GM12878 (cell line): ENCODE measurements at regions not wholly inside any gene's neighbourhood (a gene's known extent, or its start where the extent isn't known, plus 50 kb on each side); places are given as distances from the start of the nearest gene placed in this dataset.

Experiments
- ATAC-seq: fragments of 200-7000 bp; cut with Tn5 transposase; 3 replicates; pipeline ENCODE4 v1.9.1; 2020; ENCODE audit warnings: mild to moderate bottlenecking, moderate library complexity
- BruUV-seq: library from RNA; stranded (reverse); fragments of 400-500 nt; replicated peaks from 2 replicates; lab custom pipeline; 2021; lab: Mats Ljungman, UMichigan
- CTCF ChIA-PET: fragments of 300-600 bp; sonication (Branson Sonifier 250); formaldehyde crosslinking; extraction: SDS; loops from one replicate; lab custom pipeline; 2021; ENCODE audit warnings: inconsistent platforms; lab: Yijun Ruan, JAX
- POLR2A ChIA-PET: fragments of 350-600 bp; formaldehyde crosslinking; extraction: SDS; loops from one replicate; lab custom pipeline; 2021; ENCODE audit warnings: inconsistent platforms; lab: Charles Lee
- RAD21 ChIA-PET: fragments of 300-600 bp; sonication (Branson Sonifier 250); formaldehyde crosslinking; loops from one replicate; lab custom pipeline; 2023; ENCODE audit warnings: antibody characterized with exemption; ENCODE audit not compliant: unreplicated experiment; lab: Charles Lee
- SMC1A ChIA-PET: fragments of 300-600 bp; sonication (Branson Sonifier 250); formaldehyde crosslinking; loops from one replicate; lab custom pipeline; 2023; ENCODE audit not compliant: unreplicated experiment, uncharacterized antibody; lab: Charles Lee
- DNase-seq: peaks from one replicate; pipeline ENCODE4 v3.0.0-alpha.2; 2011; ENCODE audit warnings: low read depth, low spot score
- FAIRE-seq: peaks from 3 replicates; lab custom pipeline; 2011; peaks lifted over from hg19 to GRCh38; lab: Jason Lieb, UNC
- H2AFZ ChIP-seq: 2 replicates; pipeline ENCODE4 v1.6.0; 2011; ENCODE audit warnings: low read depth, low read length, control low read depth; ENCODE audit not compliant: control insufficient read depth
- H3K27ac ChIP-seq: 2 replicates; pipeline ENCODE4 v1.5.1; 2011; ENCODE audit warnings: control low read depth; ENCODE audit not compliant: control insufficient read depth, insufficient read depth
- H3K27me3 ChIP-seq, 2 experiments: replicated peaks in 1 of 2; 2 replicates each; pipeline versions ENCODE4 v1.6.0 to v1.6.1; 2011; ENCODE audit warnings: low read length in 1 of 2; ENCODE audit not compliant: control insufficient read depth in 2 of 2, insufficient read depth in 2 of 2
- H3K36me3 ChIP-seq, 2 experiments: 2 replicates each; pipeline ENCODE4 v1.5.1; 2011; ENCODE audit warnings: low read length in 1 of 2; ENCODE audit not compliant: control insufficient read depth in 2 of 2, insufficient read depth in 2 of 2
- H3K4me1 ChIP-seq: 2 replicates; pipeline ENCODE4 v1.6.1; 2011; ENCODE audit warnings: mild to moderate bottlenecking, low read length, moderate library complexity, mixed read lengths; ENCODE audit not compliant: control insufficient read depth, insufficient read depth
- H3K4me2 ChIP-seq: 2 replicates; pipeline ENCODE4 v1.6.0; 2011; ENCODE audit warnings: control low read depth; ENCODE audit not compliant: control insufficient read depth, insufficient read depth
- H3K4me3 ChIP-seq: fragments of 200-600 bp; sonication (generic); 2 replicates; pipeline ENCODE4 v1.5.1; 2016
- H3K79me2 ChIP-seq: 2 replicates; pipeline ENCODE4 v1.6.0; 2011; ENCODE audit warnings: low read length; ENCODE audit not compliant: control insufficient read depth, insufficient read depth
- H3K9ac ChIP-seq: 2 replicates; pipeline ENCODE4 v1.8.0; 2011; ENCODE audit warnings: low read length, control low read depth, mixed read lengths; ENCODE audit not compliant: control insufficient read depth, insufficient read depth
- H3K9me3 ChIP-seq: replicated peaks from 3 replicates; pipeline ENCODE4 v1.5.1; 2011; ENCODE audit warnings: mild to moderate bottlenecking, low read length; ENCODE audit not compliant: control insufficient read depth, insufficient read depth
- H4K20me1 ChIP-seq: 2 replicates; pipeline ENCODE4 v1.6.0; 2011; ENCODE audit not compliant: control insufficient read depth, insufficient read depth
- KAT2A ChIP-seq: conservative IDR thresholded peaks from 2 replicates; pipeline ENCODE4 v1.6.1; 2011; ENCODE audit warnings: low read depth, low read length; ENCODE audit not compliant: control insufficient read depth
- KLF5 ChIP-seq: fragments of 450-650 bp; IDR thresholded peaks from 2 replicates; pipeline ENCODE4 v1.6.1; 2014; ENCODE audit warnings: mild to moderate bottlenecking; ENCODE audit not compliant: partially characterized antibody
- SREBF1 ChIP-seq: IDR thresholded peaks from 2 replicates; pipeline ENCODE4 v1.6.1; 2012; ENCODE audit warnings: mild to moderate bottlenecking, low read length
- STAT1 ChIP-seq: fragments of 450-650 bp; conservative IDR thresholded peaks from 2 replicates; pipeline ENCODE4 v1.6.1; 2014; ENCODE audit warnings: antibody characterized with exemption, mild to moderate bottlenecking
- TCF3 ChIP-seq: IDR thresholded peaks from 2 replicates; pipeline ENCODE4 v1.6.1; 2012; ENCODE audit warnings: low read depth, mild to moderate bottlenecking, low read length, borderline replicate concordance; ENCODE audit not compliant: insufficient read depth
- YBX1 ChIP-seq: fragments of 450-650 bp; IDR thresholded peaks from 2 replicates; pipeline ENCODE4 v1.6.1; 2016; ENCODE audit warnings: antibody characterized with exemption
- YY1 ChIP-seq: IDR thresholded peaks from 2 replicates; pipeline ENCODE4 v1.6.1; 2011; ENCODE audit warnings: low read depth, mild to moderate bottlenecking, low read length
- WGBS: methylation state at CpG from one replicate; pipeline ENCODE4 v1.1.6; 2016; ENCODE audit warnings: low lambda C conversion rate; ENCODE audit not compliant: insufficient replicate concordance, insufficient coverage; ENCODE audit errors: missing lambda C conversion rate; 5-methylcytosine and 5-hydroxymethylcytosine counted together
- in situ Hi-C: fragments of 300-500 bp; cut with MboI; formaldehyde crosslinking; loops from 9 replicates; pipeline ENCODE4 v1.14.3; 2018; ENCODE audit warnings: mixed read lengths
- intact Hi-C: fragments of 100-400 bp; cut with micrococcal nuclease; formaldehyde crosslinking; loops from one replicate; pipeline ENCODE4 v1.14.2; 2022; ENCODE audit not compliant: unreplicated experiment
- TF ChIP-seq, protein P1 (sequence below): IDR thresholded peaks from 2 replicates; pipeline ENCODE4 v1.6.1; 2012; ENCODE audit warnings: low read depth, low read length, improper control_type of control experiment
- TF ChIP-seq, protein P2 (sequence below): IDR thresholded peaks from 2 replicates; pipeline ENCODE4 v1.6.1; 2012; ENCODE audit warnings: low read length, inconsistent platforms

DNA sequence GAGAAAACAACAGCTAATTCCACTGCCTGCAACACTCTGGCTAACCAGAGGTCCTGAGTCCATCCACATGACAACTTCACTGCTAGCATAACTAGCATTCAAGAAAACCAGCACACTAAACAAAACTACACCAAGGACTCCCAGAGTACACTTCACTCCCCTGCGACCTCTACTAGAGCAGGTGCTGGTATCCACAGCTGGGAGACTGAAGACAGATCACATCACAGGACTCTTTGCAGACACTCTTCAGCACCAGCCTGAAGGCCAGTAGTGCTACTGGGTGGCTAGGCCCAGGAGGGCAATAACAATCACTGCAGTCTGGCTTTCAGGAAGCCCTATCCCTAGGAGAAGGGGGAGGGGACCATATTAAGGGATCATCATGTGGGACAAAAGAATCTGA is 54.4 kb upstream of the MYB start:
- in situ Hi-C loops = no loop called here
- CTCF ChIA-PET = interaction anchor here (0.8 to 3.4 kb wide), 7 partner anchors 9 to 298 kb away, joined by 3 to 21 read pairs (median 6); no protein-coding TSS in a partner anchor
- H4K20me1 ChIP-seq = no peaks in the 10 kb centered on the region
- no peaks in the 10 kb centered on the region for H3K27me3 ChIP-seq
- H2AFZ ChIP-seq = no peak overlapping the region
- no peak for FAIRE-seq
- no TSS peak for BruUV-seq
- H3K4me2 ChIP-seq = no peak overlapping the region
- ATAC-seq = no peak
- H3K36me3 ChIP-seq = no peaks in the 10 kb centered on the region
- H3K4me1 ChIP-seq = peaks cover 8% of the 10 kb centered on the region
- WGBS = 87% methylated on average over 1 of the region's 1 CpG
- H3K9ac ChIP-seq = no peak overlapping the region
- no peak overlapping the region for H3K4me3 ChIP-seq
- RAD21 ChIA-PET = interaction anchor here (1.2 to 1.5 kb wide), 3 partner anchors 12 to 41 kb away, joined by 3 to 5 read pairs (median 4); no protein-coding TSS in a partner anchor
- no peak overlapping the region for H3K27ac ChIP-seq
- no peak for TF ChIP-seq STAT1
- TF ChIP-seq, all 136 proteins: peak for 0
- POLR2A ChIA-PET = interaction anchor here (0.8 kb wide), 1 partner anchor 33 kb away, joined by 3 read pairs; no protein-coding TSS in a partner anchor
- Histone ChIP-seq H3K79me2 (no peaks in the 10 kb centered on the region), H3K9me3 (no peaks in the 10 kb centered on the region)
- no peak for DNase-seq
- SMC1A ChIA-PET = interaction anchor here (1.2 to 7.3 kb wide), 9 partner anchors 7 to 123 kb away, joined by 3 to 56 read pairs (median 12); no protein-coding TSS in a partner anchor
- intact Hi-C loops = no loop called here

GRCh38 chr6:135126034-135126433 is 55.1 kb upstream of the MYB start:
- Histone ChIP-seq H3K9ac (no peak overlapping the region), H3K79me2 (no peaks in the 10 kb centered on the region), H3K27me3 (no peaks in the 10 kb centered on the region), H3K4me1 (peaks cover 8% of the 10 kb centered on the region), H3K4me3 (no peak overlapping the region), H3K36me3 (no peaks in the 10 kb centered on the region), H3K27ac (no peak overlapping the region), H4K20me1 (no peaks in the 10 kb centered on the region), H2AFZ (no peak overlapping the region), H3K4me2 (no peak overlapping the region), H3K9me3 (no peaks in the 10 kb centered on the region)
- ChIA-PET RAD21 (interaction anchor here (0.7 to 1.5 kb wide), 2 partner anchors 11 to 22 kb away, joined by 4 read pairs; no protein-coding TSS in a partner anchor), CTCF (interaction anchor here (0.9 to 2.9 kb wide), 7 partner anchors 8 to 325 kb away, joined by 3 to 15 read pairs (median 4); no protein-coding TSS in a partner anchor), POLR2A (interaction anchor here (0.8 to 1.4 kb wide), 2 partner anchors 16 to 33 kb away, joined by 3 to 4 read pairs; no protein-coding TSS in a partner anchor), SMC1A (interaction anchor here (0.8 to 7.3 kb wide), 7 partner anchors 10 to 297 kb away, joined by 3 to 56 read pairs (median 6); no protein-coding TSS in a partner anchor)
- in situ Hi-C loops = no loop called here
- no peak for FAIRE-seq
- intact Hi-C loops = no loop called here
- 100% methylated on average over 2 of the region's 2 CpGs for WGBS
- TF ChIP-seq SREBF1 (no peak), TCF3 (no peak), KLF5 (no peak), YY1 (no peak), KAT2A (no peak), YBX1 (no peak)
- TF ChIP-seq, protein P1, sequence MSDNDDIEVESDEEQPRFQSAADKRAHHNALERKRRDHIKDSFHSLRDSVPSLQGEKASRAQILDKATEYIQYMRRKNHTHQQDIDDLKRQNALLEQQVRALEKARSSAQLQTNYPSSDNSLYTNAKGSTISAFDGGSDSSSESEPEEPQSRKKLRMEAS = no peak
- TF ChIP-seq, protein P2, sequence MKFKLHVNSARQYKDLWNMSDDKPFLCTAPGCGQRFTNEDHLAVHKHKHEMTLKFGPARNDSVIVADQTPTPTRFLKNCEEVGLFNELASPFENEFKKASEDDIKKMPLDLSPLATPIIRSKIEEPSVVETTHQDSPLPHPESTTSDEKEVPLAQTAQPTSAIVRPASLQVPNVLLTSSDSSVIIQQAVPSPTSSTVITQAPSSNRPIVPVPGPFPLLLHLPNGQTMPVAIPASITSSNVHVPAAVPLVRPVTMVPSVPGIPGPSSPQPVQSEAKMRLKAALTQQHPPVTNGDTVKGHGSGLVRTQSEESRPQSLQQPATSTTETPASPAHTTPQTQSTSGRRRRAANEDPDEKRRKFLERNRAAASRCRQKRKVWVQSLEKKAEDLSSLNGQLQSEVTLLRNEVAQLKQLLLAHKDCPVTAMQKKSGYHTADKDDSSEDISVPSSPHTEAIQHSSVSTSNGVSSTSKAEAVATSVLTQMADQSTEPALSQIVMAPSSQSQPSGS = no peak
- no peak for ATAC-seq
- DNase-seq = no peak
- no TSS peak for BruUV-seq
